ENCODE measurements at regions not wholly inside any gene's neighbourhood (a gene's known extent, or its start where the extent isn't known, plus 50 kb on each side); places are given as distances from the start of the nearest gene placed in this dataset.

DNA sequence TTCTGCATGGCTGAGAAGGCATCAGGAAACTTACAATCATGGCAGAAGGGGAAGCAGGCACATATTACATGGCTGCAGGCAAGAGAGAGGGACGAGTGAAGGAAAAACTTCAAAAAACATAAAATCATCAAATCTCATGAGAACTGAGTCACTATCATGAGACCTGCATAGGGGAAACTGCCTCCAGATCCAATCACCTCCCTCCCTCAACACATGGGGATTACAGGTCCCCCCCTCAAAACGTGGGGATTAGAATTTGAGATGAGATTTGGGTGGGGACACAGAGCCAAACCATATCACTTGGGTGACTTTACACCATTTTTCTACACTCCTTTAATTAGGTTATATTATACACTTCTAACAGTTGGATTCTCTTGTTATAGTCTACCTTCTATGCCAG lies 490.7 kb upstream of the KCND2 start:
- TF ChIP-seq POLR2A (IDR thresholded peaks at IDR 0.05; ENCODE audit: low read depth, low read length) (no peak), FOXM1 (IDR thresholded peaks at IDR 0.05; ENCODE audit: low read depth, low read length) (no peak)
